PC-9 (cell line): ENCODE measurements at regions not wholly inside any gene's neighbourhood (a gene's known extent, or its start where the extent isn't known, plus 50 kb on each side); places are given as distances from the start of the nearest gene placed in this dataset.
A peak's percentile ranks its signal among the peaks of the same experiment; 100 is the strongest.

Source experiments
- BruUV-seq: library from RNA; stranded (reverse); fragments of 400-500 nt; replicated peaks from 2 replicates; lab custom pipeline; 2021; lab: Mats Ljungman, UMichigan
- CTCF ChIA-PET: fragments of 300-600 bp; sonication (Branson Sonifier 250); formaldehyde crosslinking; loops from one replicate; lab custom pipeline; 2022; ENCODE audit warnings: antibody characterized with exemption; lab: Charles Lee
- POLR2A ChIA-PET: fragments of 300-600 bp; sonication (Branson Sonifier 250); formaldehyde crosslinking; loops from one replicate; lab custom pipeline; 2022; ENCODE audit warnings: antibody characterized with exemption; ENCODE audit not compliant: unreplicated experiment; lab: Charles Lee
- DNase-seq, 2 experiments: peaks; one replicate each; pipeline versions ENCODE4 v3.0.0 to v3.0.0-alpha.2; 2015 to 2022; ENCODE audit warnings: mixed read lengths in 1 of 2
- H2AFZ ChIP-seq: fragments of 200-600 bp; sonication (generic); 2 replicates; pipeline ENCODE4 v1.8.1; 2017; ENCODE audit warnings: antibody characterized with exemption
- H3F3A ChIP-seq: fragments of 200-600 bp; sonication (generic); 2 replicates; pipeline ENCODE4 v1.8.1; 2017; ENCODE audit warnings: antibody characterized with exemption, mild to moderate bottlenecking, low read depth; ENCODE audit not compliant: insufficient read depth
- H3K27ac ChIP-seq: fragments of 200-600 bp; sonication (generic); 2 replicates; pipeline ENCODE4 v1.6.1; 2016; ENCODE audit warnings: mixed run types
- H3K27me3 ChIP-seq: fragments of 200-600 bp; sonication (generic); 2 replicates; pipeline ENCODE4 v1.6.1; 2016; ENCODE audit warnings: low read depth, mixed run types; ENCODE audit not compliant: insufficient read depth
- H3K36me3 ChIP-seq: fragments of 200-600 bp; sonication (generic); 2 replicates; pipeline ENCODE4 v1.6.1; 2016; ENCODE audit warnings: low read depth, mixed run types
- H3K4me1 ChIP-seq: fragments of 200-600 bp; sonication (generic); replicated peaks from 2 replicates; pipeline ENCODE4 v1.6.1; 2016; ENCODE audit warnings: mixed run types; ENCODE audit not compliant: insufficient read depth
- H3K4me2 ChIP-seq: fragments of 200-600 bp; sonication (generic); 2 replicates; pipeline ENCODE4 v1.6.1; 2017; ENCODE audit warnings: mixed run types
- H3K4me3 ChIP-seq: fragments of 200-600 bp; sonication (generic); 2 replicates; pipeline ENCODE4 v1.6.1; 2016; ENCODE audit warnings: mixed run types
- H3K79me2 ChIP-seq: fragments of 200-600 bp; sonication (generic); 2 replicates; pipeline ENCODE4 v1.6.1; 2017; ENCODE audit warnings: low read depth, mixed run types
- H3K9me2 ChIP-seq: fragments of 200-600 bp; sonication (generic); 2 replicates; pipeline ENCODE4 v1.8.1; 2017; ENCODE audit warnings: mild to moderate bottlenecking; ENCODE audit not compliant: insufficient read depth
- H3K9me3 ChIP-seq: fragments of 200-600 bp; sonication (generic); 2 replicates; pipeline ENCODE4 v1.8.1; 2016; ENCODE audit warnings: low read depth; ENCODE audit not compliant: insufficient read depth
- H4K20me1 ChIP-seq: fragments of 200-600 bp; sonication (generic); 2 replicates; pipeline ENCODE4 v1.8.1; 2017; ENCODE audit not compliant: insufficient read depth
- CTCF ChIP-seq: fragments of 200-600 bp; sonication (generic); conservative IDR thresholded peaks from 2 replicates; pipeline ENCODE4 v1.6.1; 2017; ENCODE audit warnings: mixed run types, antibody characterized with exemption, mild to moderate bottlenecking, moderate library complexity
- EZH2 ChIP-seq: fragments of 200-600 bp; sonication (generic); IDR thresholded peaks from 2 replicates; pipeline ENCODE4 v1.8.0; 2017; ENCODE audit warnings: antibody characterized with exemption, low read depth
- intact Hi-C: fragments of 100-400 bp; cut with micrococcal nuclease; formaldehyde crosslinking; loops from one replicate; pipeline ENCODE4 v1.10.0; 2022; ENCODE audit not compliant: unreplicated experiment

GRCh38 chr12:107921062-107921461, 146.6 kb downstream of the ASCL4 start:
- CTCF ChIA-PET, result no interaction called here
- no peaks in the 10 kb centered on the region for H3K9me2 ChIP-seq

GRCh38 chr12:107925125-107925524, 150.6 kb downstream of the ASCL4 start:
- no peak for TF ChIP-seq EZH2
- no peak for TF ChIP-seq CTCF
- H3K4me2 ChIP-seq, result no peak overlapping the region
- DNase-seq, result no peak
- peaks cover 24% of the 10 kb centered on the region for H3K27me3 ChIP-seq
- POLR2A ChIA-PET, result no interaction called here
- intact Hi-C loops, result no loop called here
- H3K27ac ChIP-seq, result no peak overlapping the region
- no peaks in the 10 kb centered on the region for H3F3A ChIP-seq
- no peaks in the 10 kb centered on the region for H3K4me1 ChIP-seq
- no peaks in the 10 kb centered on the region for H3K9me2 ChIP-seq
- no TSS peak for BruUV-seq
- H3K9me3 ChIP-seq, result no peaks in the 10 kb centered on the region
- H3K36me3 ChIP-seq, result no peaks in the 10 kb centered on the region
- CTCF ChIA-PET, result no interaction called here
- H2AFZ ChIP-seq, result no peak overlapping the region
- H3K79me2 ChIP-seq, result no peaks in the 10 kb centered on the region
- H4K20me1 ChIP-seq, result no peaks in the 10 kb centered on the region
- H3K4me3 ChIP-seq, result no peak overlapping the region

More at GRCh38 chr12:107921062-107921461, 146.6 kb downstream of the ASCL4 start:
- Histone ChIP-seq H3K4me2 (no peak overlapping the region), H3K36me3 (no peaks in the 10 kb centered on the region), H3K9me3 (no peaks in the 10 kb centered on the region), H3K27ac (no peak overlapping the region), H3K4me3 (no peak overlapping the region), H3K4me1 (no peaks in the 10 kb centered on the region), H3K79me2 (no peaks in the 10 kb centered on the region), H3F3A (no peaks in the 10 kb centered on the region), H4K20me1 (no peaks in the 10 kb centered on the region), H2AFZ (no peak overlapping the region), H3K27me3 (0 out of 2 replicates have a peak, but pooled peaks cover 7% of the 10 kb centered on the region)
- TF ChIP-seq CTCF, result no peak
- TF ChIP-seq EZH2, result no peak
- BruUV-seq, result no TSS peak
- no peak for DNase-seq
- intact Hi-C loops, result no loop called here
- POLR2A ChIA-PET, result no interaction called here

- H3K27me3 ChIP-seq, result peaks cover 37% of the 10 kb centered on the region
- intact Hi-C loops, result no loop called here
- no peaks in the 10 kb centered on the region for H3F3A ChIP-seq
- no peak overlapping the region for H3K27ac ChIP-seq
- H3K9me3 ChIP-seq, result no peaks in the 10 kb centered on the region
- no peaks in the 10 kb centered on the region for H3K9me2 ChIP-seq
- CTCF ChIA-PET, result interaction anchor here (0.6 kb wide), 1 partner anchor 253 kb away, joined by 8 read pairs; no protein-coding TSS in a partner anchor
- no TSS peak for BruUV-seq
- no peak for DNase-seq
- POLR2A ChIA-PET, result no interaction called here
- no peaks in the 10 kb centered on the region for H3K36me3 ChIP-seq
- no peaks in the 10 kb centered on the region for H3K79me2 ChIP-seq
- no peak overlapping the region for H2AFZ ChIP-seq
- H4K20me1 ChIP-seq, result no peaks in the 10 kb centered on the region
- H3K4me3 ChIP-seq, result no peak overlapping the region
- no peaks in the 10 kb centered on the region for H3K4me1 ChIP-seq
- TF ChIP-seq CTCF (peak; percentile 39; the same call in 1 of the 2 replicates), EZH2 (no peak)
- H3K4me2 ChIP-seq, result no peak overlapping the region
Measured at GRCh38 chr12:107929436-107929835, 154.9 kb downstream of the ASCL4 start.
